ENCODE measurements at regions not wholly inside any gene's neighbourhood (a gene's known extent, or its start where the extent isn't known, plus 50 kb on each side); places are given as distances from the start of the nearest gene placed in this dataset.

DNA sequence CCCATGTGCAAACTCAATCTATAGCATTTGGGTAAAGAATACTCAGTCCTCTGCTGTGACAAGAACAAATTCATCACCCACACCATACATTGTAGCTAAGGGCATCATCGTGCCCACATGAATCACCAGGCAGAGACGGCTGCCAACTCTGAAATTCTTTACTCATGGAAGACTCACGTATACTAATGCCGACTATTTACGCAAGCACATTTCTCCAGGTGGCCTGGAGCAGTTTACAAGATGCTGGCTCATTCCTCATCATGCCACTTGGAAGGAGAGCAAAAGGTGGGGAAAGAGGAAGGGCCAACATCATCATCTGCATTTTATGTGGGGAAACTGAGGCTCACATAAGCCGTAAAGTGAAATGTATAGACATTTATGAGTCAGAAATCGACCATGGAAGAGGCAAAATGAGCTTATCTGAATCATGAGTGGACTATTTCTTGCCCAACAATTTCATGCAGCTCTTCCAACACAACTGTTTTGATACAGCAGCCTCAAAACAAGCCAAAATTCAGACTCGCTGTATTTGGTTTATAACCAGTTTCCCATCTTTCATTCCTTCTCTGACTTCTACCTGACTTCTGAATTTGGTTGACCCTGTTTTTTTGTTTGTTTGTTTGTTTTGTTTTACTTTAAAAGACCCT, 213.9 kb upstream of the SERP2 start:
- no peak for DNase-seq (ENCODE audit: low read depth in 1 of 2, low spot score in 1 of 2)
- no peak overlapping the region for H3K4me3 ChIP-seq
- no peaks in the 10 kb centered on the region for H3K36me3 ChIP-seq
- H3K27me3 ChIP-seq, result no peaks in the 10 kb centered on the region
- H3K27ac ChIP-seq, result no peak overlapping the region
- no peaks in the 10 kb centered on the region for H3K9me3 ChIP-seq (ENCODE audit: low read depth)
- peaks cover 36% of the 10 kb centered on the region for H3K4me1 ChIP-seq (ENCODE audit: low read depth)
- TF ChIP-seq, protein P1, sequence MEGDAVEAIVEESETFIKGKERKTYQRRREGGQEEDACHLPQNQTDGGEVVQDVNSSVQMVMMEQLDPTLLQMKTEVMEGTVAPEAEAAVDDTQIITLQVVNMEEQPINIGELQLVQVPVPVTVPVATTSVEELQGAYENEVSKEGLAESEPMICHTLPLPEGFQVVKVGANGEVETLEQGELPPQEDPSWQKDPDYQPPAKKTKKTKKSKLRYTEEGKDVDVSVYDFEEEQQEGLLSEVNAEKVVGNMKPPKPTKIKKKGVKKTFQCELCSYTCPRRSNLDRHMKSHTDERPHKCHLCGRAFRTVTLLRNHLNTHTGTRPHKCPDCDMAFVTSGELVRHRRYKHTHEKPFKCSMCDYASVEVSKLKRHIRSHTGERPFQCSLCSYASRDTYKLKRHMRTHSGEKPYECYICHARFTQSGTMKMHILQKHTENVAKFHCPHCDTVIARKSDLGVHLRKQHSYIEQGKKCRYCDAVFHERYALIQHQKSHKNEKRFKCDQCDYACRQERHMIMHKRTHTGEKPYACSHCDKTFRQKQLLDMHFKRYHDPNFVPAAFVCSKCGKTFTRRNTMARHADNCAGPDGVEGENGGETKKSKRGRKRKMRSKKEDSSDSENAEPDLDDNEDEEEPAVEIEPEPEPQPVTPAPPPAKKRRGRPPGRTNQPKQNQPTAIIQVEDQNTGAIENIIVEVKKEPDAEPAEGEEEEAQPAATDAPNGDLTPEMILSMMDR (IDR thresholded peaks at IDR 0.05; ENCODE audit: low read depth, low read length), result no peak

DNA sequence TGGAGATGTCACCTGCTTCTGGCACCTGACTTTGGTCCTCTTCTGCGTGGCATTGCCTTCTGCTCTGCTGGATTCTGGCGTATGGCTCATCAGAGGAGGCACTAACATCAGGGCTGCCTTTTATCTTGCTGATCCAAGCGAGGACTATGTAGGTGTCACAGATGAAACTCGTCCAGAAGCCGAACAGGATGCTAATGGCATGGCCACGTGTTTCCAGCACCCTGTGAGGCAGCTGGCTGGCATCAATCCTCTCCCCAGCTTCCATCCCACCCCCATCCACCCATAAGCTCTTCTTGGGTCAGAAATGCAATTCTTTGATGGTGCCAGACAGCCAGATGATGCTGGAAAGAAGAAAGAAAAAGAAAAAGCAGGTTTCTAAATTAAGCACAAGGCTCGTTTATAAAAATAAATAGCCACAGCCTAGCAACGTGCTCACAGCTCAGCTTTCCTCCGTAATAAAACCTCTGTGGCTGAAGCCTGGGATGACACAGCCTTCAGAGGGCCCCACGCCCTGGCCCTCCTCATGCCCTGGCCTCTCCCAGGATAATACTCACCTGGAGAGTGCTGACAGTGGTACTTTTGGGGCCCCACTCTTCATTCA, 212.9 kb upstream of the SERP2 start:
- no peak overlapping the region for H3K27ac ChIP-seq

DNA sequence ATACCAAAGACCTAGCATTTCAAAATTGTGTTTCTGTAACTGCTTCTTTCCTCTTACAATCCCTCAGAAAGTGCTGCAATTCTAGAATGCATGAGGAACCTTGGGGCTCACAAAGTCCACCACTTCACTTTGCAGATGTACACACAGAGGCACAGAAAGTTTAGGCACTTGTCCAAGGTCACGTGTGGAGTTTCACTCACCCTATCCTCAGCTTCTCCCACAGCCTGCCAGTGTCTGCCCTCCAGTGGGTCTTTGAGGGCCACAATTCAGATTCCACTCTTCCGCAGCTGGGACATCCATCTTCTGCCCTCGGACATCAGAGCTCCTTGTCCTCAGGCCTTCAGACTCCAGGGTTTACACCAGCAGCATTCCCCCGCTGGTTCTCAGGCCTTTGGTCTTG, 210.5 kb upstream of the SERP2 start:
- H3K27ac ChIP-seq, result no peak overlapping the region
- no peak overlapping the region for H3K4me3 ChIP-seq
- no peak for DNase-seq (ENCODE audit: low read depth in 1 of 2, low spot score in 1 of 2)
- TF ChIP-seq, protein P1 (IDR thresholded peaks at IDR 0.05; ENCODE audit: low read depth, low read length), result no peak
- no peaks in the 10 kb centered on the region for H3K9me3 ChIP-seq (ENCODE audit: low read depth)
- peaks cover 21% of the 10 kb centered on the region for H3K4me1 ChIP-seq (ENCODE audit: low read depth)
- H3K27me3 ChIP-seq, result no peaks in the 10 kb centered on the region
- no peaks in the 10 kb centered on the region for H3K36me3 ChIP-seq

More for the DNA sequence above, 212.9 kb upstream of the SERP2 start:
- H3K4me3 ChIP-seq, result no peak overlapping the region
- H3K27me3 ChIP-seq, result no peaks in the 10 kb centered on the region
- H3K9me3 ChIP-seq (ENCODE audit: low read depth), result no peaks in the 10 kb centered on the region
- TF ChIP-seq, protein P1 (IDR thresholded peaks at IDR 0.05; ENCODE audit: low read depth, low read length), result no peak
- H3K4me1 ChIP-seq (ENCODE audit: low read depth), result peaks cover 31% of the 10 kb centered on the region
- DNase-seq (ENCODE audit: low read depth in 1 of 2, low spot score in 1 of 2), result no peak
- H3K36me3 ChIP-seq, result no peaks in the 10 kb centered on the region

DNA sequence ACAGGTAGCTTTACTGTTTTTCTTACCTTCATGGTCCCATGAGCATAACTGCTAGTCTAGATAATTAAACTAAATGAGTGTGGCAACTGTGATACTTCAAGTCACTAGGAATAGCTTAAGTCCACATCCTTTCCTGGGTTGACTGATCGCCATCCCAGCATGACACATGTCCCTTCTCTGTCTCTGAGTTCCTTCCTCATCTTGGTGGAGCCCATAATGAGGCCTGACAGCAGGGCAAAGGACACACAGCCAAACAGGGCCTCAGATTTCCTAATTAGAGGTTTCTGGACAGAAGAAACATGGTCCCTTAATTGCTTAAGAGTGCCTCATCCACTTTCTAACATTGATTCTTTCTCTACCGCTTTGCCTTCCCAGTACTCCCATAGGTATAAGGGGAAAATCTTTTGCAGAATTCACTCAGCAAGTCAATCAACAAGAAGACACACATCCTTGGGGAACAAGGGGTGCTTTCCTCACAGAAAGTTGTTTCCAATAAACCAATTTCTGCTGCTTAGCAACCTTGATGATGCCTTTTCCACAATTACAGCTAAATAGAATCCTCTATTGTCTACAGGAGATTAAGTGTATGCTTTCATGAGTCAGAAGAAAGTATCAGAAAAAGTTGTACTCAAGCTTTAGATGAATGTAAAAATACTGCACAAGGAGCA, 208.3 kb upstream of the SERP2 start:
- H3K36me3 ChIP-seq, result no peaks in the 10 kb centered on the region
- TF ChIP-seq, protein P1 (IDR thresholded peaks at IDR 0.05; ENCODE audit: low read depth, low read length), result no peak
- peaks cover 11% of the 10 kb centered on the region for H3K4me1 ChIP-seq (ENCODE audit: low read depth)
- no peak overlapping the region for H3K27ac ChIP-seq
- H3K4me3 ChIP-seq, result no peak overlapping the region
- no peak for DNase-seq (ENCODE audit: low read depth in 1 of 2, low spot score in 1 of 2)
- no peaks in the 10 kb centered on the region for H3K27me3 ChIP-seq
- H3K9me3 ChIP-seq (ENCODE audit: low read depth), result no peaks in the 10 kb centered on the region

DNA sequence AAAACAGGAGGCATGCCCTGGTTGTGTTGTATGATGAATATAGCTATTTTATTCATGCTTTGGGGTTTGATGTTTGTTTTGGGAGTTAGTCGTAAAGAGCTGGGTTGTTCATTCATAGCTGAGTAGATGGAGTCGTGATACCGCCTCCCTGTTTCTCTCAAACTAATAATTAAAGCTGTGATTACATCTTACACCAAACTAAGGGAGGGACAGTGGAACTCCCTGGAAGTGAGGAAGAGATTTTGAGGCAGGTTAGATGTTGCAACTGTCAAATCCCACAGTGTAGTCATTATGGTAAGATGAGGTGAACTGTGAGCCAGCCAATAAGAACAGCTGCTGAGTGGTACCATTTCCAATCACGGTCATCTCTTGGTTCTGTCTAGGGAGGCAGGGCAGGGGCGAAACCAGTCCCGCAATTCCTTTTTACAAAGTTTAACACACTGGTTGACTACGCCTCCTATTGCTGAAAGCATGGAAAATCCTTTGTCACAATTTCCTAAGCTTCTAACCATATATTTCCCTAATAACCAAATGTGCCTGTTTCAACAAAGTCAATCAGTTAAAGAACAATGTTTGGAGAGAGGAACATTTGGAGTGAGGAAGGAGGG, 207.6 kb upstream of the SERP2 start:
- DNase-seq (ENCODE audit: low read depth in 1 of 2, low spot score in 1 of 2), result no peak
- Histone ChIP-seq H3K9me3 (ENCODE audit: low read depth) (no peaks in the 10 kb centered on the region), H3K4me3 (no peak overlapping the region), H3K36me3 (no peaks in the 10 kb centered on the region), H3K27me3 (no peaks in the 10 kb centered on the region), H3K4me1 (ENCODE audit: low read depth) (peaks cover 5% of the 10 kb centered on the region), H3K27ac (no peak overlapping the region)
- TF ChIP-seq, protein P1 (IDR thresholded peaks at IDR 0.05; ENCODE audit: low read depth, low read length), result no peak
